RKO (cell line): ENCODE measurements at regions not wholly inside any gene's neighbourhood (a gene's known extent, or its start where the extent isn't known, plus 50 kb on each side); places are given as distances from the start of the nearest gene placed in this dataset.

Experiments
- DNase-seq: peaks from one replicate; pipeline ENCODE4 v3.0.0-alpha.2; 2016; ENCODE audit warnings: low spot score

DNA sequence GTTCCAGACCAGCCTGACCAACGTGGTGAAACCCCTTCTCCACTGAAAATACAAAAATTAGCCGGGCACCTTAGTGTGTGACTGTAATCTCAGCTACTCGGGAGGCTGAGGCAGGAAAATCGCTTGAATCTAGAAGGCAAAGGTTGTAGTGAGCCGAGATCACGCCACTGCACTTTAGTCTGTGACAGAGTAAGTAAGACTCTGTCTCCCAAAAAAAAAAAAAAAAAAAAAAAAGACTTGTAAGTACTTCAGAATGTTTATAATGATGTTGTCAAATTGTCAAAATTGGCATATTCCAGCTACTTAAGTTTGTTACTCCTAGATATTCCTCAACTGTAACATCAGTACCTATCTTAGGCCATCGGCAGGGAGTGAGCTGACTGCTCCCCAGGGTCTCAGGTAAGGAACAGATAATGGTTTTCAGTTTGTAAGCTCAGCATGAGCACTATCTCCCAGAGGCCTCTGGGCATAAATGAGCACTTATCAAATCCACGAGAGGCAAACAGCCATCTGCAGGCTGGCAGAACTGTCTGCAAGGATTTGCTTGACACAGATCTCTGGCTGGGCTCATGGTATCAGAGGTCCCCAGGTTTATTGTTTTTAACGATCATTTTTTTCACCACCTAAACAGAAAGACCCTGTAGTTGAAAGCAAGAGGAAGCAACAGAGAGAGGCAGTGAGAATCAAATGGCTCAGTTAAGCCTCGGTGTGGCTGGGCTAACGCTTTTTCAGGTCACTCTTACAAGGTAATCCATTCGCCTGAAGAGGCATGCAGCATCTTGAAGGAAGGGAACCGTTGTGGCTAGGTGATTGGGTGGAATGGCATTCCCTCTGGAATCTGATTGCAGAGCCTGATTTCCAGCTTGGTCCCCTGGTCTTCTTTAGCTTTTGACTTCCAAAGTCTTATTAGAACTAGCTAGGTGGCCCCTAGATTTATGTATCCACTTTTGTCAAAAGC lies 115.9 kb downstream of the LY86 start:
- no peak for DNase-seq

DNA sequence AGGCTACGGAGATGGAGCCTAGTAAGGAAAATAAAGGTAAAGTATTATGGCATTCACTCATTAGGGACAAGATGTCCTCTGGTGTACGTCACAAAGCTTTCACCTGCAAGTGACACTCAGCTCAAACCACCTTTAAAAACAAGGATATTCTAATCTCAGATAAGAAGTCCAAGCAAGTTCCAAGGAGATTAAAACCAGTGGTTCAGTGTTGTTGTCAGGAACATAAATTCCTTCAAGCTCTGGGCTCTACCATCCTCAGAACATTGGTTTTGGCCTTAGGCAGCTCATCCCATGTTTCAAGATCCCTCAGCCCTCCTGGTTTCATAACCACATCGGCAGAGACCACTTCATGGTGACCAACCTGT lies 116.5 kb downstream of the LY86 start:
- no peak for DNase-seq

DNA sequence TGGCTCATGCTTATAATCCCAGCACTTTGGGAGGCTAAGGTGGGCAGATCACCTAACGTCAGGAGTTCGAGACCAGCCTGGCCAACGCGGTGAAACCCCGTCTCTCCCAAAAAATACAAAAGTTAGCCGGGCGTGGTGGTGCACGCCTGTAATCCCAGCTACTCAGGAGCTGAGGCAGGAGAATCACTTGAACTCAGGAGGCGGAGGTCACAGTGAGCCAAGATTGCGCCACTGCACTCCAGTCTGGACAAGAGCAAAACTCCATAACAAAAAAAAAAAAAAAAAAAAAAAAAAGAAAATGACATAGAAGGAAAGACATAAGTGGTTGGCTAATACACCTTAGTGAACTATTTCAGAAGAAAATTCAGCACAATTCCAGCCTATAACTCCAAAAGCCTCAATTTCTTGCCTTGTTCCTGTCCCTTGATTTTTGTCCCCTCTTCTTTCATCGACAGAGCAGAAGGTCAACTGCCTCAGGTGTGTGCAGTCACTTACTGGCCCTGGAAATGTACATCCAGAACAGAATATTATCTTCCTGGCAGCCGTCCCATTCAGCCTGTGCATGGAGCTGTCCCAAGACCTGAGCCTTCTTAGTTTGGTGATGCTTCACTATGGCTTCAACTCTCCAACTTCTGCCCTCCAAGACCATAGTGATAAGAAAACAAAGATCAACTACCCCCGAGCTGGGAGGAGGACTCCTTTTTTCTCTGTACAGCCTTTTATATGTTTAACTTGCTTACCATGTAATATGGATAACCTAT lies 117.6 kb downstream of the LY86 start:
- DNase-seq: no peak

DNA sequence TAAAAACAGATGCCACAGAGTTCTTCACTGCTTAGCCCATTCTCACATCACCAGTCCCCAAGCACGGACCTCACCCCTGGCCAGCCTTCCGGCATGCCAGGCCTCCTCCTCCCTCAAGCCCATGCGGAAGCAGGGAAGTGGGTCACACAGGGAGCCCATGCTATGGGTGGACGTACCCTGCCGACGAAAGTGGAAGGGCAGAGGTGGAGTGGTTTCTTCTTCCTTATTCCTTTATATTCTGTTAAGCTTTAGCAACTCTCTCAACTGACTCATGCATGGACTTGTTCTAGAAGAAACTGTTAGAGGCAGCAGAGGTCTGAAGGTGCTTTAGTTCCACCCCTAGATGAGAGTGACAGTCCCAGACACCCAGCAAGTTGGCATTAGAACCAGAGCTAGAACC lies 118.6 kb downstream of the LY86 start:
- DNase-seq: no peak

DNA sequence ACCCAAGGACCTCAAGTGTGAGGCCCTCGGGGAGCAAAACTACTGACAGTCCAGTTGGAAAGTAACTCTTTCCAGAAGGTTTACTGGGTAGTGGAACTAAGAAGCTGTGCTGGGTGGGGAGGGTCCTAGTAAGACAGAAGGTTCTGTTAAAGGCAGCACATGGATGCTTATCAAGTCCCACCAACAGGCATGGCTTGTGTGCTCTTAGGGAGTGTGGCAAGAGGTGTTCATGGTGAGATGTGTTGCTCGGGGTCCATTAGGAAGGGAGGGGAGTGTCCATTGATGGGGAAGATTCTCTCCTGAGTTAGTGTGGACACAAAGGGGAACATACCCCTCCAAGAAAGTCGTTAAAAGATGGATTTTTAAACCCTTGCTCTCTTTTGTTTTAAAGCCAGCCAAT lies 120.6 kb downstream of the LY86 start:
- no peak for DNase-seq

DNA sequence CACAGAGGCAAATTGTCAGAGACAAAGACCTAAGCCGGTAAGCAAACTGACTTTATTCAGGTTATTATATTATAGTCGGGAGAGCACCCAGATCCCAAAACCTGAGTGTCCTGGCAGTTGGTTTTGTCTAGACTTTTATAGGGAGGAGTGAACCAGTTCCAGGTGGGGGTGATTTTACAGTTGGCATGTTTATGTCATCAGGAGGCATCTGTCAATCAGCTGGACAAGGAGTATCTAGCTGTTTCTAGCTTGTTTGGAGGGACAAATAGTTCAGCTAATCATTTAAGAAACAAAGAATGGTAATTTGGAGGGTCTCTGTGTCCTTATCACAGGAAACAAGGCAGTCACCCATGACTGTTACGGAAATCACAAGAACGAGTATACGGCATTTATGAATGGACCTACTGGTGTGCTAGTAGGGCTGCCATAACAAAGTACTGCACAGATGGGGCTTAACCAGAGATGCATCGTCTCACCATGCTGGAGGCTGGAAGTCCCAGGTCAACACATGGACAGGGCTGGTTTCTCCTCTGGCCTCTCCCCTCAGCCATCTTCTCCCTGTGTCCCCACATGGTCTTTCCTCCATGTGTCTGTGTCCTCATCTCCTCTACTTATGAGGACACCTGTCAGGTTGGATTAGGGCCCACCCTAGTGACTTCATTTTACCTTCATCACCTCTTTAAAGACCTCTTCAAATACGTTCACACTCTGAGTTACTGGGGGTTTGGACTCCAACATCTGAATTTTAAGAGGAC lies 122.7 kb downstream of the LY86 start:
- no peak for DNase-seq

DNA sequence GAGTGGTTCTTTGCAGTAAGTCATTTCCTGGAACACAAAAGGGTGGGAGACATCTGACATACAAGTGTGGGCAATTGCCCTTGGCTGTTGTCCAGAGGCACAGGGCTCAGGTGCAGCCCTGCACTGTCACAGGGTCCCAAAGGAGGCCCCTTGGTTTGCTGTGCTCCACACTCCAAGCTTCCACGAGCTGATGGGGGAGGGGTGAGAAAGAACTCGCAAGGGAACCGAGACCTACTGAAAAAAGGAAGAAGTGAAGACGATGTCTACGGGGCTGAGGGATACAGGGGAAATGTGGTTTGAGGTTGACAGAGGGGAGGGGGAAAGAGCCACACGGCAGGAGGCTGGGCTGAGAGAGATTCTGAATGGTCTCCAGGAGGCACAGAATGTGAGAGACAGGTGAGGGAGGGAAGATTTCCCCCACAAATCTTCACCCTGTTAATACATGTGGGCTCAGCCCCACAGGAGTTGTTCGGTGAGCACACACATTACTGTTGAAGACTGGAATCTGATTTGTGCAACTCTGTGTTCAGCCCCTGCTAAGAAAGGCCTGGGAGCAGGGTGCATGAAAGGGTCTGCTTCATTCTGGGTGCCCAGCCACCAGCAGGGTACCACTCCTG lies 123.4 kb downstream of the LY86 start:
- no peak for DNase-seq

DNA sequence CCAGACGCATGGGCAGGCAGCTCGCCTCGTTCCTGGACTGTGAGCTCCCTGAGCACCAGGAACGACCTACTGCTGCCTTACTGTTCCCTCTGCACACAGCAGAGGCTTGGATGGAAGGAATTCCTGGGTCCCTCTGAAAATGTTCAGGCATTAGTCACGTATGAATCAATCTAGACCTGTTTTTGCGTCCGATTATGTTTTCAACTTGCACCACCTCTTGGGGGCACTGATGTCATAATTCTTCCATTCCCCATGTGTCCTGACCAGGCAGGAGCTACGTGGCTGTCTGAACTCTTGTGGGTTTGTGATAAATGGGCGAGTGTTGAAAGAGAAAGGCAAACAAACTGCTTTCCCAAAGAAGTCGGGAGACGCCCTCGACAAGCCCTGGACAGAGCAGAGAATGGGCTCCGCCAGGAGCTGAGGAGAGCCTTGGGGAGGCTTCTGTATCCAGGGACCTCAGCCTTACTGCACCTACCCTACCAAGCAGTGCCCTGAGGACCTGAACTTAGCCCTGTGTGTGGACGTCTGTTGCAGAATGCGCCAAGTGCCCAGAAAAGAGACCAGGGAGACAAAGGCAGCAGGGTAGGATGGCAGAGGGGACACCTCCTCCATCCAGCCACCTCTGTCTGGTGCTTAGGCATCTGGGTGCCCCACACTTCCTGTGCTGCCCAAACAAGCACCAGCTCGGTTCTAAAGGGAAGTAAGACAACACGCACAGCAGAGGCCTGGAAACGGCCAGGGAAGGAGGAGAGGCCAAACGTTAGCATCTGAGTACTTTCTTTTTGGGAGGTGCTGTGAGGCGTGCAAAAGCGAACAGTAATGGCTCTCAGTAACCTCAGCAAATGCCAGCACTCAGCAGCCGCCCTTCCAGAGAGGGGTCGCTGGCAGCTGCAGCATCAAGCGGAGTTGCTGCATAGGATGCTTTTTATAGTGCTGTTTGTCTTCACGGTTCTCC lies 124.2 kb downstream of the LY86 start:
- DNase-seq: no peak

DNA sequence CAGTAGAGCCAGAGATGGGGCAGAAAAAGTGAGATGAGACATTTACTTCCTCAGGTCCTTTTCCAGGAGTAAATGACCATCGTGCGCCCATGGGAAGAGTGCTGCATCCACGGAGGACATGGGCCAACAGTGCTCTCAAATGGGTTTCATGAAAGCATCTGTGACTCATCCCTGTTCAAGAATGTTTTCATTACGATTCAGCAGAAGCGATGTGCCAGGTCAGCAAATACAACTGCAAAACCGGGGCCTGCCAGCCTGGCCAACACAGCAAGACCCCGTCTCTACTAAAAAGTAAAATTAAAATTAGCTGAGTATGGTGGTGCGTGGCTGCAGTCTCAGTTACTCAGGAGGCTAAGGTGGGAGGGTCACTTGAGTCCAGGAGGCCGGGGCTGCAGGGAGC lies 125.1 kb downstream of the LY86 start:
- no peak for DNase-seq

DNA sequence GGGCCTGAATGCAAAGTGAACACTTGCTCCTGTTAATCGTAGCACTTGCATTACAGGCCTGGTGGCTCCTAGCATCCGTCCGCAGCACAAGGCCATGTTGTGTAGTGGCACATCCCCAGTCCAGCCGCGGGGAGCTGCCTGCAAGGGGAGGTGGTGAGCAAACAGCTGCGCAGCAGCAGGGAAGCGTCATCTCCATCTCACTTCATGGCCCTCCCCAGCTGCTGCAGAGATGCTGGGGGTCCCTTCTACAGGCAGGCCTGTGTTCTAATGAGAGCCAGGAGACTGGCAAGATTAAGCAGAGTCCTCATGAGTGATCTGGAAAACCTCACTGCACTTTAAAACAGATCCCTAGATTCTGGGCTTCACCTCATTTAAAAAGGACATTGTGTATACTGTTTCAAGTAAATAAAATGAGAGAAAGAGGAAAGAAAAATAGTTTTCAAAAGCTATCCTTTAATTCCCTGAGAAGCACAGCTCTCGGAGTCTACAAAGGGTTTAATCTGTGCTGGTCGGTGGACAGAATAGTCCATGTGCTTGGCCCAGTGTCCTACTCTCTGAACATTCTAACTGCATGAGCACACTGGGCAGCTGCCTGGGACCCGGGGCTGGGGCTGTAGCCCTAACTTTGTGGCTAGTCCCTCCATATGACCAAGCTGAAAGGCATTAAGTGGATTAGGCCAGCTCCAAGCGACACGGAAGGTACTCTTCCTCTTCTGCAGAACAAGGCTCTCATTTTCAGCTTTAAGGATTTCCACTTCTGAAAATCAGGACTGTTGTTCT lies 125.8 kb downstream of the LY86 start:
- no peak for DNase-seq

DNA sequence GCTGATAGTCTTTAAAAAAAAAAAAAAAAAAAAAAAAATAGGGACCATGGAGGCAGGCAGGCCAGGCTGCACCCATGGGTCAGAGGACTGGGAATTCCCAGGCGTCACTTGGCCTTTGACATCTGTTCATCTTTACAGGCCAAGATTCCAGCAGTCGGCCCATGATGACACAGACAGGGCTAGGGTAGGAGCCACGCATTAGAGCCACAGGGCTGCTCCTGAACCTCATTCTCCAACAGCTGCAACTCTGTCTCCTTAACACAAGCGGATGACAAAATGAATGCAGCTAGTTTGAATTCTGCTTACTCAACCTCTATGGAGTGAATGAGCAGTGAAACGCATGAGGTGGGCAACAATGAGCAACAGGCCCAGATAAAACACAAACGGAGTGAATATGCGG lies 126.4 kb downstream of the LY86 start:
- DNase-seq: no peak

DNA sequence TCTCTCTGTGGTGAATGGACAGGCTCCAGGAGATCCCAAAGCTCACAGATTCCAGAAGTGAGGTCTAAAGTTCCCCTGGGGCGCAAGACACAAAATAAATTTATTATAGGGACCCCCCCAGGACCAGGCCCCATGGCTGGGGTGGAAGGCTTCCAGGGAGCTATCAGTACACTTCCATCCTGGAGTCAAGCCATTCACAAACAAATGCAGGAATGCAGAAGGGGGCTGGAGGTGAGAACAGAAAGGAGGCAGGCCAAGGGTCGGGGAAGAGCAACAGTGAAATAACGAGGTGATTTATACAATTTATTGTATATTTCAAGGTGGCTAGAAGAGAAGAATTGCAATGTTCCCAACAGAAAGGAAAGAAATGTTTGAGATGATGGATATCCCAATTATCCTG lies 126.9 kb downstream of the LY86 start:
- DNase-seq: no peak

DNA sequence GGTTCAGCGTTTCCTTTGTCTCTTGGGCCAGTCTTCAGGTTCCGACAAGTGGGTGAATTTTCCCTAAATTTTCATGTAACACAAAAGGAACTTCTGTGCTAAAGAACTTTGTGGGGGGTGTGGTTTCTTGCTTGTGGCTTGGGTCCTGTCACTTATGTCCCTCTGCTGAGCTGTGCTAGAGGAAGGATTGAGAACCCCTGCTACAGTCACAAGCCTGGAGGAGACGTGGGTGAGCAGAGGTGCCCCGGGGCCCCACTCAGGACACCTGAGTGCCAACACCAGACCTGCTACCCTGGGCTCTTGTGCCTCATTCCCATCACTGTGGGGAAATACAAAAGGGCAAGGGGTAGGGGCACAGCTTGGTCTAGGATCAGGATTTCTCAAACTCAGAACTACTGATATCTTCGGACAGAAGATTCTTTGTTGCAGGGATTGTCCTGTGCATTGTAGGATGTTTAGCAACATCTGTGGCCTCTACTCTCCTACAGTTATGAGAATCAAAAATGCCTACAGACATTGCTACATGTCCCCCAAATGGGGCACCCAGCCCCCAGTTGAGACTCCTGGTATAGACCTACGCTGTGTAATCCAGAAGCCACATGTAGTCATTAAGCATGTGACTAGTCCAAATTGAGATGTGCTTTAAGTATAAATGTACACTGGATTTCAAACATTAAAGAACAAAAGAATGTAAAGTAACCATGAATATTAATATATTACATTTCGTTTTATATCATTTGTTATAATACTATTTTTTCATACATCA lies 128.7 kb downstream of the LY86 start:
- no peak for DNase-seq

DNA sequence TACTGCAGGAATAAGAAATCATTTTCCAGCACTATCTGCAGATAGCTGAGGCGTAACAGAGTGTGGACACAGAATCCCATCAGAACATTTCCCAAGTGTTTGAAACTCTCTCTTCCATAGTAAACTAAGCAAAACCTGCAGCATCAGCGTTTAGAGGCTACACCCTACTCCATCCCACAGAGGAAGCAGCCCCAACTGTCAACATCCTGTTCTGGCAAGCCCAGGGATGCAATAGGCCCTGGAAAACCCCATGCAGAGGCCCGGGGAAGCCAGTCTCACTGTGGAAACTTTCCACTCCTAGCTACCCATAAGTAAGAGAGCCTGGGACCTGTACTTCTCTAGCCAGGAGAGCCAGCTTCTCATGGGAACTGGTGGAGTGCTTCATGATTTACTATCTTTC lies 129.4 kb downstream of the LY86 start:
- DNase-seq: no peak

DNA sequence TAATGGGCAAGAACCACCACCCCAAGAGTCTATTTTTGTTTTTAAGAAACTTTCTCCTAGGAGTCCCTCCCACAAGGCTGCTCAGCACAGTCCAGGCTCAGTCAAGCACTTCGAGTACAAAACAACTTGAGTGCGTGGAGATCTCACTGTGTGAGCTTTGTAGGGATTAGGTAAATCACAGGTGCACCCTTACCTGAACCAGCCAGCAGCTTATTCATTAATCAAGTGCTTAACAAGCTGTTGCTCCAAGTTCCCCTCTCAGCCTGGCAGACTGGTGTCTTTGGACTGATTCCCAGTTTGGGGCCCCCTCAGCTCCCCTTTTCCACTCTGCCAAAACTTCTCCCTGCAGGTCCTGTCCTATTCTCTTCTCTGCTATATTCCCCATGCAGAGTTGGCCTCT lies 133.1 kb downstream of the LY86 start:
- no peak for DNase-seq

DNA sequence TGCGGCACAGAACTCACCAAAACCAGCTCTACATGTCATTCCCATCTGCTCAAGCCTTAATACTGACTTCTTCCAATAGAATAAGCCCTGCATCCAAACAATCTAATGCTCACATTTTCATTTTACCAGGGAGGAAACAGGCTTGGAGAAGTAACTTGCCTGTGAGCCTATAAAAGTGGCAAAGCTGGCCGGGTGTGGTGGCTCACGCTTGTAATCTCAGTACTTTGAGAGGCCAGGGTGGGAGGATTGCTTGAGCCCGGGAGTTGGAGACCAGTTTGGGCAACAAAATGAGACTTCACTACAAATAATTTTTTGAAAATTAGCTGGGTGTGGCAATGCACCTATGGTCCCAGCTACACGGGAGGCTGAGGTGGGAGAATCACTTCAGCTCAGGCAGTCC lies 133.7 kb downstream of the LY86 start:
- DNase-seq: no peak

DNA sequence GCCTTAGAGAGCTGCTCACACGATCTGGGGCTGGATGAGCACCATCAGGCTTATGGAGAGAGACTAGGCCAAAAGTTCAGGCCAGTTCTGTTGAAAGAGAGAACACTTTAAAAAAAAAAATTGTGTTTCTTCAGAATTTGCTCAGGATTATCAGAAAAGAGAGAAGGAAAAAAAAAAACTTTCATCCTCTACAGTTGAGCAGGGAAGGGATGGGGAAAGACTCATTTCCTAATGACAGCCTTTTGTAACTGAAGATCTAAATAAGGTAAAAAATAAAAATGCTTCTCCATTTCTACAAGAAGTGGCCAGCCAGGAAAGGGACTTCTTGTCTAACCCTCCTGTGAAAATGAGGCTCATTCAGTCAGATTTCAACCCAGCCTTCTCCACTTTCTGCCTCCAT lies 134.8 kb downstream of the LY86 start:
- DNase-seq: no peak

DNA sequence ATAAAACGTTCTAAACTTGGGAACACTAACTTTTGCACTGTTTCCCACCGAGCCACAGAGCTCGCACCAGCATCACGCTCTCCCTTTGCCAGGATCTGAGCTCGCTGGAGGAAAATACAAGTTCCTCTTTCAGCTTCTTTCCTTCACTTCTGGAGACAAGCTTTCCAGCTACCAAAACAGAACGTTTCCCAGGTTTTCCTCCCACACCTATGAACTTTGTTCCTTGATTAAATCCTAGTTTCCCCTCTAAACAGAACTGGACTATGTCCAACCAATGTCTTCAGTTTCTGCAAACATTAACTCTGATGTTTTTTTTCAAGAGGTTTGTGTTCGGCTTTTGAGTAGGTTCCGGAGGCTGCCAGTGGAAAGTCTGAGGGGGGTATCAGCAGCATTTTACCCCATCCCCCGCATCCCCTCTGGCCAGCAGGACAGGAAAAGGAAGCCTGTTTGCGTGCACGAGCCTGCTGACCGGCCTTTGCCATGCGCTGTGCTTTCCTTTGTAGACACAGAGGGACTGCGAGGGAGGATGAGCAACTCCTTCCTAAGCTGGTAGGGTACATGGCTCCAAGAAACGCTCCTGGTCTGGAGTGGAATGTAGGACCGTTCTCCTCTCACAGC lies 135.5 kb downstream of the LY86 start:
- no peak for DNase-seq
